ENCODE measurements at regions not wholly inside any gene's neighbourhood (a gene's known extent, or its start where the extent isn't known, plus 50 kb on each side); places are given as distances from the start of the nearest gene placed in this dataset.

- no peak for TF ChIP-seq CTCF (conservative IDR thresholded peaks at IDR 0.05; ENCODE audit: low read length)
- no peak overlapping the region for H3K4me3 ChIP-seq (ENCODE audit: low read length)
- DNase-seq (ENCODE audit: low read depth), result no peak
Measured at GRCh38 chr9:73889023-73889422, 608.1 kb upstream of the RORB start.

GRCh38 chr9:73890685-73891277 lies 606.4 kb upstream of the RORB start:
- no peak for DNase-seq (ENCODE audit: low read depth)
- H3K4me3 ChIP-seq (ENCODE audit: low read length), result no peak overlapping the region
- no peak for TF ChIP-seq CTCF (conservative IDR thresholded peaks at IDR 0.05; ENCODE audit: low read length)

GRCh38 chr9:73892335-73892734 lies 604.8 kb upstream of the RORB start:
- DNase-seq (ENCODE audit: low read depth), result no peak
- no peak overlapping the region for H3K4me3 ChIP-seq (ENCODE audit: low read length)
- TF ChIP-seq CTCF (conservative IDR thresholded peaks at IDR 0.05; ENCODE audit: low read length), result no peak

- TF ChIP-seq CTCF (conservative IDR thresholded peaks at IDR 0.05; ENCODE audit: low read length), result no peak
Measured at GRCh38 chr9:73893230-73893629, 603.9 kb upstream of the RORB start.

GRCh38 chr9:73896061-73896460 lies 601.1 kb upstream of the RORB start:
- DNase-seq (ENCODE audit: low read depth), result no peak
- no peak for TF ChIP-seq CTCF (conservative IDR thresholded peaks at IDR 0.05; ENCODE audit: low read length)
- no peak overlapping the region for H3K4me3 ChIP-seq (ENCODE audit: low read length)

More at GRCh38 chr9:73893230-73893629, 603.9 kb upstream of the RORB start:
- H3K4me3 ChIP-seq (ENCODE audit: low read length), result no peak overlapping the region
- no peak for DNase-seq (ENCODE audit: low read depth)

- TF ChIP-seq CTCF (conservative IDR thresholded peaks at IDR 0.05; ENCODE audit: low read length), result no peak
Measured at GRCh38 chr9:73906671-73907070, 590.5 kb upstream of the RORB start.

GRCh38 chr9:73911804-73912203 lies 585.3 kb upstream of the RORB start:
- no peak for TF ChIP-seq CTCF (conservative IDR thresholded peaks at IDR 0.05; ENCODE audit: low read length)
- H3K4me3 ChIP-seq (ENCODE audit: low read length), result no peak overlapping the region
- DNase-seq (ENCODE audit: low read depth), result no peak

More at GRCh38 chr9:73906671-73907070, 590.5 kb upstream of the RORB start:
- H3K4me3 ChIP-seq (ENCODE audit: low read length), result no peak overlapping the region
- DNase-seq (ENCODE audit: low read depth), result no peak
